ENCODE measurements at regions not wholly inside any gene's neighbourhood (a gene's known extent, or its start where the extent isn't known, plus 50 kb on each side); places are given as distances from the start of the nearest gene placed in this dataset.

- Histone ChIP-seq H3K79me2 (ENCODE audit: insufficient read depth, low read length) (no peaks in the 10 kb centered on the region), H3K9me3 (ENCODE audit: insufficient read depth, low read length) (no peaks in the 10 kb centered on the region), H3K4me3 (ENCODE audit: insufficient read depth, low read length, poor library complexity, severe bottlenecking) (no peak overlapping the region), H3K4me2 (ENCODE audit: low read depth, low read length, poor library complexity, severe bottlenecking) (no peak overlapping the region), H3K27me3 (ENCODE audit: low read length) (no peaks in the 10 kb centered on the region), H4K20me1 (ENCODE audit: low read depth, low read length) (no peaks in the 10 kb centered on the region), H3K36me3 (ENCODE audit: low read length) (no peaks in the 10 kb centered on the region), H3K27ac (ENCODE audit: low read depth, low read length) (no peak overlapping the region), H2AFZ (ENCODE audit: low read depth, low read length, severe bottlenecking) (no peak overlapping the region), H3K9ac (ENCODE audit: low read length) (no peak overlapping the region), H3F3A (ENCODE audit: insufficient read depth) (no peaks in the 10 kb centered on the region), H3K9me2 (replicated peaks; ENCODE audit: insufficient read depth, low read length) (no peaks in the 10 kb centered on the region)
- TF ChIP-seq EZH2phosphoT487 (conservative IDR thresholded peaks at IDR 0.05; ENCODE audit: low read length), result no peak
- no peak for TF ChIP-seq CTCF (IDR thresholded peaks at IDR 0.05; ENCODE audit: insufficient read depth, low read length, poor library complexity, severe bottlenecking)
These were observed 66.3 kb upstream of the IL12A start for GRCh38 chr3:159922193-159922840.

DNA sequence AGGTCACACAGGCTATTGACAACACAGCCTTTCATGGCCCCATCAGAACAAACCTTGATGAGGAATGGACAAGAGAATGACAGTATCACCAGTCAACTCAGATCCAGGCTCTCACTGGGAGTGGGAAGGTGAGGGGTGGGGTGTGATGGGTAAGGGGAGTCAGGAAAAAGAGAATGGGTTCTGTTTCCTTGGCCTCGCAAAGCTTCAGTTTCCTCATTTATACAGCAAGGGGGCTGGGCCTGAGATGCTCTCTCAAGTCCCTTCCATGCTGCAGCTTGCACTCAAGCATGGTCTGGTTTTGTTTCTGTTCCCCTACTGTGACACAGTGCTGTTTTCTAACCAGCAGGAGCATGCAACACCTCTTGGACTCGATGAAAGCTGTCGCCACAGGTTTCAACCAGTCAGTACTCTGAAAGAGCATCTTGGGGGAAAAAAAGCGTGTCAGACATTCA is 65.7 kb upstream of the IL12A start:
- Histone ChIP-seq H3K79me2 (ENCODE audit: insufficient read depth, low read length) (no peaks in the 10 kb centered on the region), H3K4me3 (ENCODE audit: insufficient read depth, low read length, poor library complexity, severe bottlenecking) (no peak overlapping the region), H3K4me2 (ENCODE audit: low read depth, low read length, poor library complexity, severe bottlenecking) (no peak overlapping the region), H3K9me2 (replicated peaks; ENCODE audit: insufficient read depth, low read length) (no peaks in the 10 kb centered on the region), H2AFZ (ENCODE audit: low read depth, low read length, severe bottlenecking) (no peak overlapping the region), H3K9me3 (ENCODE audit: insufficient read depth, low read length) (no peaks in the 10 kb centered on the region), H3K36me3 (ENCODE audit: low read length) (no peaks in the 10 kb centered on the region), H3F3A (ENCODE audit: insufficient read depth) (no peaks in the 10 kb centered on the region), H3K9ac (ENCODE audit: low read length) (no peak overlapping the region), H4K20me1 (ENCODE audit: low read depth, low read length) (no peaks in the 10 kb centered on the region), H3K27me3 (ENCODE audit: low read length) (no peaks in the 10 kb centered on the region), H3K27ac (ENCODE audit: low read depth, low read length) (no peak overlapping the region)
- TF ChIP-seq EZH2phosphoT487 (conservative IDR thresholded peaks at IDR 0.05; ENCODE audit: low read length) (no peak), CTCF (IDR thresholded peaks at IDR 0.05; ENCODE audit: insufficient read depth, low read length, poor library complexity, severe bottlenecking) (no peak)

DNA sequence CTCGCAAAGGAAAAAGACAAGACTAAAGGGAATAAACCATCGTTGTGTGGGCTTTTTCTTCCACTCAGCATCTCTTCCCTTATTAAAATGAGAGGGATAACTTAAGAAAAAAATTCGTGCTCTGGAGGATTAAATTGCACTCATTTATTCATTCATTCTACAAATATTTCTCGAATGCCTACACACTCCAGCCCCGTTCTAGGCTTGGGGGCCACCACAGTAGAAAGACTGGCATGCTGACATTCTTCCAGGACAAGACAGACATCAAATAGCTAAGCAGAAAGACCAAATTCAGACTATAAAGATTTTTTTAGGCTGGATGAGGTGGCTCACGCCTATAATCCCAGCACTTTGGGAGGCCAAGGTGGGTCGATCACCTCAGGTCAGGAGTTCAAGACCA is 65.3 kb upstream of the IL12A start:
- Histone ChIP-seq H2AFZ (ENCODE audit: low read depth, low read length, severe bottlenecking) (no peak overlapping the region), H3K27me3 (ENCODE audit: low read length) (no peaks in the 10 kb centered on the region), H3K9me2 (replicated peaks; ENCODE audit: insufficient read depth, low read length) (no peaks in the 10 kb centered on the region), H3K36me3 (ENCODE audit: low read length) (no peaks in the 10 kb centered on the region), H3K79me2 (ENCODE audit: insufficient read depth, low read length) (no peaks in the 10 kb centered on the region), H3K4me3 (ENCODE audit: insufficient read depth, low read length, poor library complexity, severe bottlenecking) (no peak overlapping the region), H4K20me1 (ENCODE audit: low read depth, low read length) (no peaks in the 10 kb centered on the region), H3K4me2 (ENCODE audit: low read depth, low read length, poor library complexity, severe bottlenecking) (no peak overlapping the region), H3K27ac (ENCODE audit: low read depth, low read length) (no peak overlapping the region), H3F3A (ENCODE audit: insufficient read depth) (no peaks in the 10 kb centered on the region), H3K9me3 (ENCODE audit: insufficient read depth, low read length) (no peaks in the 10 kb centered on the region), H3K9ac (ENCODE audit: low read length) (no peak overlapping the region)
- no peak for TF ChIP-seq EZH2phosphoT487 (conservative IDR thresholded peaks at IDR 0.05; ENCODE audit: low read length)

DNA sequence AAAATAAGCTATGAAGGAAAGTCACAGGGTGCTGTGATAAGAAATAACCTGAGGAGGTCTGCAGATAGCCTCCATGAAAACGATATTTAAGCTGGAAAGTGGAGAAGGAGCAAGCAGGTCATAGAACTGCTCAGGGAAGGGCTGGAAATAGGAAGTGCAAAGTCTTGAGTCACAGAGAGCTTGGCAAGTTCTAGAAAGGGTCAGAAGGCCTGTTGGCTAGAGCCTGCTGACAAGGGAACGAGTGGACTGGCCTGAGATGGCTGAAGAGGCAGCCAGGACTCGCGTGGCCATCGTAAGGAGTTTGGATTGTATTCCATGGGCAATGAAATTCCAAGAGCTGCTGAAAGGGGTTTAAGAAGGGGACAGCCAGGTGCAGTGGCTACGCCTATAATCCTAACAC is 64.7 kb upstream of the IL12A start:
- Histone ChIP-seq H2AFZ (ENCODE audit: low read depth, low read length, severe bottlenecking) (no peak overlapping the region), H3K4me3 (ENCODE audit: insufficient read depth, low read length, poor library complexity, severe bottlenecking) (no peak overlapping the region), H3K4me2 (ENCODE audit: low read depth, low read length, poor library complexity, severe bottlenecking) (no peak overlapping the region), H3K9me3 (ENCODE audit: insufficient read depth, low read length) (no peaks in the 10 kb centered on the region), H4K20me1 (ENCODE audit: low read depth, low read length) (no peaks in the 10 kb centered on the region), H3K27ac (ENCODE audit: low read depth, low read length) (no peak overlapping the region), H3K36me3 (ENCODE audit: low read length) (no peaks in the 10 kb centered on the region), H3K9ac (ENCODE audit: low read length) (no peak overlapping the region), H3F3A (ENCODE audit: insufficient read depth) (no peaks in the 10 kb centered on the region), H3K27me3 (ENCODE audit: low read length) (no peaks in the 10 kb centered on the region), H3K9me2 (replicated peaks; ENCODE audit: insufficient read depth, low read length) (no peaks in the 10 kb centered on the region), H3K79me2 (ENCODE audit: insufficient read depth, low read length) (no peaks in the 10 kb centered on the region)
- TF ChIP-seq CTCF (IDR thresholded peaks at IDR 0.05; ENCODE audit: insufficient read depth, low read length, poor library complexity, severe bottlenecking) (no peak), EZH2phosphoT487 (conservative IDR thresholded peaks at IDR 0.05; ENCODE audit: low read length) (no peak)

Data from SU-DHL-6 (cell line).